Jurkat, Clone E6-1 (cell line): ENCODE measurements at regions not wholly inside any gene's neighbourhood (a gene's known extent, or its start where the extent isn't known, plus 50 kb on each side); places are given as distances from the start of the nearest gene placed in this dataset.

Source experiments
- DNase-seq: peaks from one replicate; pipeline ENCODE4 v3.0.0-alpha.2; 2011; ENCODE audit warnings: low read depth, low spot score
- H3K4me3 ChIP-seq: 2 replicates; pipeline ENCODE4 v1.5.1; 2011; ENCODE audit warnings: mild to moderate bottlenecking, low read length, control low read depth, moderate library complexity

DNA sequence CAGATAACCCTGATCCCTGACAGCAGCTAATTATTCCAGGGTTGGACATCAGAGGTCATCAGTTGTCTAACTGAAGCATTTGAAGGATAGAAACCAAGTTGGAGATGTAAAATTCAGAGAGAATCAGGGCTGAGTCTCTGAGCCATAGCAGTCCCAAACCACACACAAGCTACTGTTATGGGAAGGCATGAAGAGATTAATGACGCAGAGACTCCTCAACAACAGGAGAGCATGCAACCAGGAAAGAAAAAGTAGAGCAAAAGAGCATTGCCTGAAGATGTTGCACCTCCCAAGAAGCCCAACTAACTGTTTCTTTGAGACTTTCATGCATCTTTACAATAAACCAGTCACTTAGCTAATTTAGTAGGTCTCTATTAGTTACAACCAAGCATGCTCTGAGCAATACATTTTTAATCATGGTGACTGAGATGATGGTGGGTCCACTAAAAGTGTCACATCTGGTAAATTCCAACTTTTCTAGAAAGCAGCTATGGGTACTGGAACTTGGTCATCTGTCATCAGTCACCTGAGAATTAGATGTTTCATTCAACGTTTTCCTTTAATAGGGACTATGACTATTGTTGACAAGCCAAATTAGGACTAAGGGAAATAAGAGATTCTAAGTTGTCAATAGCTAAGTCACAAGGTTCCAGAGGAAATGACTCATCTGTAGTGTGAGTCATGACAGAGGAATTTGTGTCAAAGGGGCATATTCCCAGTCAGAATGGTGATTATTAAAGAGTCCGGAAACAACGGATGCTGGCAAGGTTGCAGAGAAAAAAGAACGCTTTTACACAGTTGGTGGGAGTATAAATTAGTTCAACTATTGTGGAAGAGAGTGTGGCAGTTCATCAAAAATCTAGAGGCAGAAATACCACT is 239.8 kb downstream of the CHD9NB start:
- no peak for DNase-seq
- H3K4me3 ChIP-seq = no peak overlapping the region

DNA sequence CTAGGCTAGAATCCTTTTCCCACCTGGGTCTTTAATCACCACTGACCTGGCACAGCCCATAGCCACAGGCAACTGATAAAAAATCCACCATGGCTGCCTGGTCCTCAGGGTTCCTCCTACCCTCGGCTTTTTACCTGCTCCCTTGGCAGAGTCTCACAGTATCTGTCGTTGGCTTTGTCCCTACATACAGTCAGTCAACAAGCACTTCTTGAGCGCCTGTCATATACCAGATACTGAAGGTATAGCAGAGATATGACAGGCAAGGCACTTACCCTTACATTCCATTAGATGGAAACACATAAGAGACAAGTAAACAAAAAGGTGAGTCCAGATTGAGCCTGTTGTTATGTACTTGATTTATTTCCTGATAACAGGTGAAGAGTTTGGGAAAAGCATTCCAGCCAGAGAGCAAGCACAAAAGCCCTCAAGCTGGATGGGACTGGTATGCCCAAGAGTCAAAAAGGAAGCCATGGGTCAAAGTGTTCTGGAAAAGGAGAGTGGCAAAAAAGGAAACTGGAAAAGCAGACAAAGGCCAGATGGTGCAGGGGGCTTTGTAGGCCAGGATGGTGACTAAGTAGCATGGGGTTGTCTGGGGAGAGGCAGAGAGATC is 247.0 kb downstream of the CHD9NB start:
- H3K4me3 ChIP-seq = no peak overlapping the region
- DNase-seq = no peak

DNA sequence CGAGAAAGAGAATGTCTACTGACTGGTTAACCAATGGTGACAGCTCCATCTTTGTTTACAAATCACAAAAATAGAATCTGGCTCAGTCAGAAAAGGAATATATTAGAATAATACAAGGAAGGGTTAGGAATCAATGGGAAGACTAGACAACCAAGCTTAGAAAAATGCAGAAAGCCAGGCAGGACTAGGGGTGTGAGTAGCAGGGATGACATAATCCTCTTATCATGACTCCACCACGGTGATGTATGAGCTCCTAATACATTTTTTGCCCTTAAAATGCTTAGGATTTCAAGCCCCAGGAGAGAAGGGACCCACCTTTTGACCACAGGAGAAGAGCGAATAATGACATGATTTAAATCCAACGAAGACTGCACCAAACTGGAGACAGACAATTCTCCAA is 252.3 kb downstream of the CHD9NB start:
- DNase-seq = no peak
- H3K4me3 ChIP-seq = no peak overlapping the region

- no peak overlapping the region for H3K4me3 ChIP-seq
- no peak for DNase-seq
Observed at GRCh38 chr16:52799149-52799548, 252.2 kb upstream of the TOX3 start.

- no peak for DNase-seq
- no peak overlapping the region for H3K4me3 ChIP-seq
Observed at GRCh38 chr16:52787709-52788108, 240.8 kb upstream of the TOX3 start.

DNA sequence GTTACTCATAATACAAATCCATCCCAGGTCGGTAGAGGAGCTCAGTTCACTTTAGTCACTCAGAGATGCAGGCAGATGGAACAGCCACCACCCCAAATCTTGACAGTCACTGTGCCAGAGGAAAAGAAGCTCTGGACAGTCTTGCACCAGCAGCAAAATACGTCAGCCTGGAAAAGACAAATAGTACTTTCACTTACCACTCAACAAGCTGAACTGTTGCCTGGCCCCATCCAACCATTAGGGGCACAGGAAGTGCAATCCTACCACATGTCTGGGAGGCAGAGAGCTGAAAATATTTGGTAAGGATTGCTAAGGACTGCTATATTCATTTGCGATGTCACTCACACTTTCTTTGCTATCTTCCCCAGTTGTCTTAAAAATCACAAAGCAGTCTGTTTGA is 239.1 kb upstream of the TOX3 start:
- no peak for DNase-seq

DNA sequence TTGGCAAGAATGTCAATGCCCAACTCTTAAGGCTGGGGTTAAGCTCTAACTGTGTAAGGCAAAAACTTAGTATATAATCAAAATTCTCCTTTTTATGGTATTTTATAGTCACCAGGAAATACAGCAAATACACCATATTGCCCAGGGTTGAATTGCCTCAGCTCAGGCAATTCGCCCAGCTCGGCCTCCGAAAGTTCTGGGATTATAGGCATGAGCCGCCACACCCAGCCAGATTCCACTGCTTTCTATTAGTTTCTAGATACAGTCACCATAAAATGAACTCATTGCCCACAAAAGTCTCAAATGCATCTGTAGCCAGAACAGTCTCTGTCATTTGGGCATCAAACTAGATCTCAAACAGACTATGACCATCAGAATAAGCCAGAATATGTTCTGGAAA is 238.7 kb upstream of the TOX3 start:
- DNase-seq = no peak
- no peak overlapping the region for H3K4me3 ChIP-seq

More for the DNA sequence above, 239.1 kb upstream of the TOX3 start:
- H3K4me3 ChIP-seq = no peak overlapping the region

- DNase-seq = no peak
- H3K4me3 ChIP-seq = no peak overlapping the region
Observed at GRCh38 chr16:52783616-52784015, 236.7 kb upstream of the TOX3 start.

GRCh38 chr16:52781005-52781630 is 234.2 kb upstream of the TOX3 start:
- DNase-seq = no peak
- no peak overlapping the region for H3K4me3 ChIP-seq

DNA sequence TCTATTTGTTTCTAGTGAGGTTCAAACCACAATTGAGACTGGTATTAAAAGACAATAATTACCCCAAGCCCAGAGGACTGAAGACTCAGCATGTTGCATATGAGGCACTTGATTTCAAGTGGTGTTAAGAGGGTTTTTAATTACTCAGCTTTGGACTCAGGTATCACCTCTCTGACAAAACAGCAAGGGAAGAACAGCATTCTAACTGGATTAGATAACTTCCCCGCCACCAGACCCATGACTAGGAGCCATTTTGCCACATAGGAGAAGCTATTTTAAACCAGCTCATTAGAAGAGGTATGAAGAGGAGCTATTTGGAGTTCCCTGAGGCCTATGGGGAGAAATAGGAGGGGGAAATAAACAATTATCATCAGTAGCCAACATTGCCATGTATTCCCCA is 226.1 kb upstream of the TOX3 start:
- no peak overlapping the region for H3K4me3 ChIP-seq
- no peak for DNase-seq

GRCh38 chr16:52770828-52771227 is 223.9 kb upstream of the TOX3 start:
- DNase-seq = no peak
- no peak overlapping the region for H3K4me3 ChIP-seq

- no peak for DNase-seq
- no peak overlapping the region for H3K4me3 ChIP-seq
Observed at GRCh38 chr16:52758473-52758855, 211.5 kb upstream of the TOX3 start.

DNA sequence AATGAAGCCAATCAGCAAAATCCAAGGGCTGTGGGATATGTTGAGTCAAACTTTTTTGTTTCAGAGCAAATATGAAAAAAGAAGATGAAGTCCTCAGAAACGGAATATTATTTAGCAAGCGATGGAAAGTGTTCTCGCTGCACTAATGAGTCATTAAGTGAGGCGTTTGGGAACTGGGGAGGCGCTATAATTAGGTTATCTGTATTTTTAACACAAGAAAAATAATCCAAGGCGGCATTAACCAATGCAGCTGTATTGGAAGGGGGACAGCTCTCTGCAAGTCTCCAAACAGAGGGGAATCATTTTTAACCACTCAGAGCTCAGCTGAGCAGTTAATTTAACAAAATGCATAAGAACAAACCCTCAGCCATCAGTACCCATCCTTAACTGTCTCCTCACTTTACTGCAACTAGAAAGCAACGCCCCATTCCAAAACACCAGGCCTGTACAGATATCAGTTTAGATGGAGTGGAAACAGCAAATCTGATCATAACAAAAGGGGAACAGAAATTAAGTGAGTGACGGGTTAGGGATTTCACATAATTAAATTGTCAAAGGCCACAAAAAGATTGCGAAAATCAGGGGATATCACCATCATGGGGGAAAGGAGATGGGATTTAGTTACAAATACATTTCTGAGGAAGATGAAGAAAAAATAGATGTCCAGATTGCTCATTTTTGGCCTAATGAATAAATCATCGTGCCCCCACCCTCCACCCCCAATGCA is 211.0 kb upstream of the TOX3 start:
- H3K4me3 ChIP-seq = no peak overlapping the region
- no peak for DNase-seq

DNA sequence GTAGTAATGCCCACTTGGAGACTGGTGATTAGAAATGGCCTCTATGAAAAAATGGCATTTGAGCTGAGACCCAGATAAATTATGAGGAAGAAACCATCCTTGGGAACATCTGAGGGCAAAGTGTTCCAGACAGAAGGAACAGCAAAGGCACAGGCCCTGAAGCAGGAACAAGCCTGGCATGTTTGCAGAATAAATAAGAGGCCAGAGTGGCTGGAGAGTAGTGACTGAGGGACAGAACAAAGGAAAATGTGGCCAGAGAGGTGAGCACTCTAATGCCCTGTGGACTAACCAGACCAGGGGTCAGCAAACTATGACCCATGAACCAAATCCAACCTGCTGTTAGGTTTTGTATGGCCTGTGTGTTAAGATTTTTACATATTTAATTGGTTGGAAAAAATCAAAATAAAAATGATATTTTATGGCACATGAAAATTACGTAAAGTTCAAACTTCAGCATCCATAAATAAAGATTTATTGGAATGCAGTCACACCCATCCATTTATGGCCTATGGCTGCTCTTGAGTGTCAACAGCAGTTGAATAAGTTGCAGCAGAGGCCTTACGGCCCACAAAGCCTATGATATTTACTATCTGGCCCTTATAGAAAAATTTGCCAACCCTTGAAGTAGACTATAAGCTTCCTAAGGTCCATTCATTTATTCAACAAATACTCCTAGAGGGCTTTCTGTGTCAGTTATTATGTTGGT is 210.0 kb upstream of the TOX3 start:
- no peak overlapping the region for H3K4me3 ChIP-seq
- DNase-seq = no peak

DNA sequence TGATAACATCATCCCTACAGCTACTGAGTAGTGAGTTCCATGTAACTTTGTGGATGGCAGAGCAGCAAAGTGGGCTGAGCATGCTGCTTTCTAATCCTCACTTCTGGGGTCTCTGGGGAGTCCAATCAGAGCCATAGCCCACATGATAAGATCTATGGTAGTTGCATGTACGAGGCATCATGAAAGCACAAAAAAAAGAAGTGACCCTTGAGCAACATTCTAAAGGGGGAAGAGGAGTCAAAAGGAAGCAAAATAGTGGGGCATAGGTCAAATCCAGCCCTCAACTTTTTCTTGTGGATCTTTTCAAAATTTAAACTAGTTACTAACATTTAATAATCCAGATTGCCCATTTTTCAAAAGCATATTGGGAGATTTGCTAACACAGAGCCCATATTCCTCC is 208.5 kb upstream of the TOX3 start:
- no peak overlapping the region for H3K4me3 ChIP-seq
- DNase-seq = no peak

- H3K4me3 ChIP-seq = no peak overlapping the region
- no peak for DNase-seq
Observed at GRCh38 chr16:52751035-52751434, 204.1 kb upstream of the TOX3 start.

GRCh38 chr16:52748741-52749140 is 201.8 kb upstream of the TOX3 start:
- no peak for DNase-seq
- no peak overlapping the region for H3K4me3 ChIP-seq

- no peak for DNase-seq
- no peak overlapping the region for H3K4me3 ChIP-seq
Observed at GRCh38 chr16:52747088-52747595, 200.2 kb upstream of the TOX3 start.

GRCh38 chr16:52743707-52744106 is 196.8 kb upstream of the TOX3 start:
- no peak for DNase-seq
- H3K4me3 ChIP-seq = no peak overlapping the region
